Fibroblast of lung (primary cell): ENCODE measurements at regions not wholly inside any gene's neighbourhood (a gene's known extent, or its start where the extent isn't known, plus 50 kb on each side); places are given as distances from the start of the nearest gene placed in this dataset.

Experiments
- DNase-seq, 2 donors: peaks; one replicate each; pipeline versions ENCODE4 v3.0.0 to v3.0.0-alpha.2; 2010; ENCODE audit warnings: low read depth in 2 of 2
- H2AFZ ChIP-seq: 2 replicates; pipeline ENCODE4 v1.5.1; 2012; ENCODE audit warnings: low read length, control low read depth, inconsistent platforms
- H3K27ac ChIP-seq: 2 replicates; pipeline ENCODE4 v1.5.1; 2011; ENCODE audit warnings: low read length, control low read depth; ENCODE audit not compliant: insufficient read depth
- H3K27me3 ChIP-seq: 2 replicates; pipeline ENCODE4 v1.5.1; 2011; ENCODE audit warnings: mild to moderate bottlenecking, low read length; ENCODE audit not compliant: control insufficient read depth, insufficient read depth
- H3K36me3 ChIP-seq: 2 replicates; pipeline ENCODE4 v1.5.1; 2011; ENCODE audit warnings: low read length; ENCODE audit not compliant: control insufficient read depth, insufficient read depth
- H3K4me1 ChIP-seq: 2 replicates; pipeline ENCODE4 v1.5.1; 2011; ENCODE audit warnings: low read length; ENCODE audit not compliant: control insufficient read depth, insufficient read depth; ENCODE audit errors: extremely low read depth
- H3K4me2 ChIP-seq: 2 replicates; pipeline ENCODE4 v1.5.1; 2011; ENCODE audit warnings: low read length, control low read depth; ENCODE audit not compliant: insufficient read depth; ENCODE audit errors: extremely low read depth
- H3K4me3 ChIP-seq, 4 experiments: fragments of 200-600 bp in 1 of 4; sonication (generic) in 1 of 4; replicated peaks in 1 of 4; 2 replicates each; pipeline ENCODE4 v1.5.1; 2011 to 2016; ENCODE audit warnings: low read length in 4 of 4, low read depth in 3 of 4, mild to moderate bottlenecking in 3 of 4, control low read depth in 2 of 4, inconsistent platforms in 1 of 4, mixed read lengths in 1 of 4; ENCODE audit not compliant: insufficient read depth in 1 of 4; ENCODE audit errors: control extremely low read depth in 1 of 4
- H3K79me2 ChIP-seq: 2 replicates; pipeline ENCODE4 v1.5.1; 2012; ENCODE audit warnings: mild to moderate bottlenecking, low read length, inconsistent platforms; ENCODE audit not compliant: control insufficient read depth, insufficient read depth
- H3K9ac ChIP-seq: 2 replicates; pipeline ENCODE4 v1.5.1; 2011; ENCODE audit warnings: mild to moderate bottlenecking, low read length, control low read depth; ENCODE audit not compliant: insufficient read depth
- H3K9me3 ChIP-seq: 2 replicates; pipeline ENCODE4 v1.5.1; 2012; ENCODE audit warnings: low read depth, low read length; ENCODE audit not compliant: control insufficient read depth, insufficient read depth
- H4K20me1 ChIP-seq: 2 replicates; pipeline ENCODE4 v1.5.1; 2011; ENCODE audit warnings: low read length; ENCODE audit not compliant: control insufficient read depth, insufficient read depth; ENCODE audit errors: extremely low read depth
- CTCF ChIP-seq, 2 donors: IDR thresholded peaks in 1 of 2; conservative IDR thresholded peaks in 1 of 2; 1 replicate in 1 of 2; 2 replicates in 1 of 2; pipeline ENCODE4 v1.5.1; 2011 to 2012; ENCODE audit warnings: low read length in 2 of 2, control low read depth in 1 of 2, inconsistent platforms in 1 of 2, low read depth in 1 of 2, mild to moderate bottlenecking in 1 of 2
- EZH2 ChIP-seq: IDR thresholded peaks from 2 replicates; pipeline ENCODE4 v1.5.1; 2012; ENCODE audit warnings: low read length, control low read depth, mild to moderate bottlenecking; ENCODE audit errors: missing control alignments

DNA sequence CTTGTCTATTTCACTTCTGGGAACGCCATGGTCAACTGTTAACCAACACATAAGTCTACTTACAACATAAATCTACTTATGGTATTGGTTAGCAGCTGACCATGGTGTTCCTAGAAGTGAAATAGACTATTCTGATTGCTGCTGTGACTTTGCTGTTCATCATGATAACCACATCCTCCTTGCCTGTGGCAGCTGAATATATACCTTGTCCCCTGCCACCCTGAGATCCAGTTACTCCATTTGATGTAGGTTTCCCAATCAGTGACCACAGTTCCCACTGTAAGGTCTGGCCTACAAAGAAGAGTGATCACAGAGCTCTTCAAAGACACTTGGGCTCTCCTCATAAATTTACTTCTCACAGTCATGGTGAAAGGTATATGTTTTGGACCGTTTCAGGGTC, 66.8 kb upstream of the ALDH1A3 start:
- no peak for DNase-seq
- Histone ChIP-seq H2AFZ (no peak overlapping the region), H3K27ac (no peak overlapping the region), H3K79me2 (no peaks in the 10 kb centered on the region), H3K9me3 (no peaks in the 10 kb centered on the region), H3K9ac (no peak overlapping the region), H3K4me3 (no peak overlapping the region), H3K36me3 (no peaks in the 10 kb centered on the region), H3K4me1 (no peaks in the 10 kb centered on the region), H4K20me1 (no peaks in the 10 kb centered on the region), H3K4me2 (no peak overlapping the region), H3K27me3 (no peaks in the 10 kb centered on the region)
- TF ChIP-seq EZH2 (no peak), CTCF (conservative IDR thresholded peaks at IDR 0.05 in 1 of 2, IDR thresholded peaks at IDR 0.05 in 1 of 2; ENCODE audit: low read depth in 1 of 2, low read length in 2 of 2) (no peak)

DNA sequence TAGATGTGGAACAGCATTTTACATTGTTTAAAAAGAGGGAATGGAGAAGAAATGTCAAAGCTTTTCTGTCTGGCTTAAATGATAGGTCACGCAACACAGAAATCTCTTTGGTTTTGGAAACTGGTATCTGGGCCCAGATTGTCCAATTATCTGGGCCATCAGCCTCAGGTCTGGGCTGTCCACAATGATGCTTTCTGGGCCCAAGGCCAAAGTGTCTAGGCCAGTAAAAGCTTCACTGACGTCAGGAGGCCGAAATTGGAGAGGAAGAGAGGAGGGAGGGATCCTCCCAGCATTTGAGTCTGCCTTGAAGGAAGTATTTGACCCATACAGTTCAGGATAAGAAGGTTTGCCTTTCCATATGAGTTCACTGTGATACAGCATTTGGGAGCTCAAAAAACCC, 60.7 kb upstream of the ALDH1A3 start:
- H3K4me1 ChIP-seq = no peaks in the 10 kb centered on the region
- H3K27ac ChIP-seq = no peak overlapping the region
- no peaks in the 10 kb centered on the region for H3K36me3 ChIP-seq
- no peaks in the 10 kb centered on the region for H3K79me2 ChIP-seq
- H3K27me3 ChIP-seq = no peaks in the 10 kb centered on the region
- no peak for TF ChIP-seq CTCF (conservative IDR thresholded peaks at IDR 0.05 in 1 of 2, IDR thresholded peaks at IDR 0.05 in 1 of 2; ENCODE audit: low read depth in 1 of 2, low read length in 2 of 2)
- no peak for TF ChIP-seq EZH2
- H3K9me3 ChIP-seq = no peaks in the 10 kb centered on the region
- DNase-seq = peak; percentile 79 to 81
- H3K9ac ChIP-seq = no peak overlapping the region
- H3K4me3 ChIP-seq = no peak overlapping the region
- H3K4me2 ChIP-seq = no peak overlapping the region
- H4K20me1 ChIP-seq = no peaks in the 10 kb centered on the region
- H2AFZ ChIP-seq = no peak overlapping the region

GRCh38 chr15:100820528-100820927, 59.1 kb upstream of the ALDH1A3 start:
- Histone ChIP-seq H3K36me3 (no peaks in the 10 kb centered on the region), H3K4me3 (no peak overlapping the region), H3K4me2 (no peak overlapping the region), H3K79me2 (no peaks in the 10 kb centered on the region), H3K9me3 (no peaks in the 10 kb centered on the region), H3K27ac (no peak overlapping the region), H3K4me1 (no peaks in the 10 kb centered on the region), H4K20me1 (no peaks in the 10 kb centered on the region), H3K27me3 (no peaks in the 10 kb centered on the region), H3K9ac (no peak overlapping the region), H2AFZ (no peak overlapping the region)
- TF ChIP-seq CTCF (conservative IDR thresholded peaks at IDR 0.05 in 1 of 2, IDR thresholded peaks at IDR 0.05 in 1 of 2; ENCODE audit: low read depth in 1 of 2, low read length in 2 of 2) (no peak), EZH2 (no peak)
- no peak for DNase-seq
